Panc1 (cell line): ENCODE measurements at regions not wholly inside any gene's neighbourhood (a gene's known extent, or its start where the extent isn't known, plus 50 kb on each side); places are given as distances from the start of the nearest gene placed in this dataset.

Source experiments
- CTCF ChIP-seq: fragments of 450-650 bp; IDR thresholded peaks from 2 replicates; pipeline ENCODE4 v1.5.1; 2017; ENCODE audit warnings: mild to moderate bottlenecking
- POLR2AphosphoS5 ChIP-seq: IDR thresholded peaks from 2 replicates; pipeline ENCODE4 v1.6.1; 2012; ENCODE audit warnings: mild to moderate bottlenecking, low read depth, low read length, moderate library complexity
- REST ChIP-seq, 2 experiments: IDR thresholded peaks; 2 replicates each; pipeline ENCODE4 v1.6.1; 2011 to 2012; ENCODE audit warnings: low read depth in 2 of 2, control low read depth in 1 of 2, low read length in 1 of 2, mild to moderate bottlenecking in 1 of 2, moderate library complexity in 1 of 2; ENCODE audit not compliant: insufficient read depth in 1 of 2

- TF ChIP-seq CTCF, result no peak
- no peak for TF ChIP-seq POLR2AphosphoS5
- no peak for TF ChIP-seq REST (IDR thresholded peaks at IDR 0.05; ENCODE audit: insufficient read depth in 1 of 2, low read depth in 2 of 2, low read length in 1 of 2)
Measured at GRCh38 chr3:110254591-110254990, 817.0 kb upstream of the NECTIN3 start.
